WERI-Rb-1 (cell line): ENCODE measurements at regions not wholly inside any gene's neighbourhood (a gene's known extent, or its start where the extent isn't known, plus 50 kb on each side); places are given as distances from the start of the nearest gene placed in this dataset.

Source experiments
- DNase-seq: peaks from one replicate; pipeline ENCODE4 v3.0.0-alpha.2; 2020
- H3K27ac ChIP-seq: fragments of 250-450 bp; sonication (Bioruptor Pico); 2 replicates; pipeline ENCODE4 v1.5.1; 2020; ENCODE audit warnings: mild to moderate bottlenecking, moderate library complexity
- H3K27me3 ChIP-seq: fragments of 250-450 bp; sonication (Bioruptor Pico); 2 replicates; pipeline ENCODE4 v1.5.1; 2021; ENCODE audit warnings: mild to moderate bottlenecking, low read depth, moderate library complexity; ENCODE audit not compliant: insufficient read depth, severe bottlenecking
- H3K36me3 ChIP-seq: fragments of 250-450 bp; sonication (Bioruptor Pico); 2 replicates; pipeline ENCODE4 v1.5.1; 2020; ENCODE audit warnings: mild to moderate bottlenecking, moderate library complexity
- H3K4me3 ChIP-seq: 2 replicates; pipeline ENCODE4 v1.5.1; 2011; ENCODE audit warnings: low read depth, mild to moderate bottlenecking, control low read depth, low read length
- H3K9me3 ChIP-seq: fragments of 250-450 bp; sonication (Bioruptor Pico); 2 replicates; pipeline ENCODE4 v1.5.1; 2021; ENCODE audit warnings: mild to moderate bottlenecking, moderate library complexity; ENCODE audit not compliant: severe bottlenecking
- TF ChIP-seq, protein P1 (sequence below): IDR thresholded peaks from 2 replicates; pipeline ENCODE4 v1.5.1; 2011; ENCODE audit warnings: low read depth, mild to moderate bottlenecking, control low read depth, inconsistent platforms, low read length

DNA sequence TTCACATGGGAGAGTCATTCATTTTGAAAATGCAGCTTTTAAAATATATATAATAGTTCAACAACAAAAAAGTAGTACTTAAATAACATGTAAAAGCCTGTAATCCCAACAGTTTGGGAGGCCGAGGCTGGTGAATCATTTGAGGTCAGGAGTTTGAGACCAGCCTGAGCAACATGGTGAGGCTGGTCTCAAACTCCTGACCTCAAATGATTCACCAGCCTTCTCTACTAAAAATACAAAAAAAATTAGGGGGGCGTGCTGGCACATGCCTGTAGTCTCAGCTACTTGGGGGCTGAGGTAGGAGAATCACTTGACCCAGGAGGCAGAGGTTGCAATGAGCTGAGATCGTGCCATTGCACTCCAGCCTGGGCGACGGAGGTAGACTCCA is 256.3 kb upstream of the RGS6 start:
- Histone ChIP-seq H3K27ac (no peak overlapping the region), H3K9me3 (peaks cover 4% of the 10 kb centered on the region), H3K27me3 (no peaks in the 10 kb centered on the region), H3K36me3 (peaks cover 15% of the 10 kb centered on the region), H3K4me3 (no peak overlapping the region)
- TF ChIP-seq, protein P1, sequence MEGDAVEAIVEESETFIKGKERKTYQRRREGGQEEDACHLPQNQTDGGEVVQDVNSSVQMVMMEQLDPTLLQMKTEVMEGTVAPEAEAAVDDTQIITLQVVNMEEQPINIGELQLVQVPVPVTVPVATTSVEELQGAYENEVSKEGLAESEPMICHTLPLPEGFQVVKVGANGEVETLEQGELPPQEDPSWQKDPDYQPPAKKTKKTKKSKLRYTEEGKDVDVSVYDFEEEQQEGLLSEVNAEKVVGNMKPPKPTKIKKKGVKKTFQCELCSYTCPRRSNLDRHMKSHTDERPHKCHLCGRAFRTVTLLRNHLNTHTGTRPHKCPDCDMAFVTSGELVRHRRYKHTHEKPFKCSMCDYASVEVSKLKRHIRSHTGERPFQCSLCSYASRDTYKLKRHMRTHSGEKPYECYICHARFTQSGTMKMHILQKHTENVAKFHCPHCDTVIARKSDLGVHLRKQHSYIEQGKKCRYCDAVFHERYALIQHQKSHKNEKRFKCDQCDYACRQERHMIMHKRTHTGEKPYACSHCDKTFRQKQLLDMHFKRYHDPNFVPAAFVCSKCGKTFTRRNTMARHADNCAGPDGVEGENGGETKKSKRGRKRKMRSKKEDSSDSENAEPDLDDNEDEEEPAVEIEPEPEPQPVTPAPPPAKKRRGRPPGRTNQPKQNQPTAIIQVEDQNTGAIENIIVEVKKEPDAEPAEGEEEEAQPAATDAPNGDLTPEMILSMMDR: no peak
- no peak for DNase-seq

DNA sequence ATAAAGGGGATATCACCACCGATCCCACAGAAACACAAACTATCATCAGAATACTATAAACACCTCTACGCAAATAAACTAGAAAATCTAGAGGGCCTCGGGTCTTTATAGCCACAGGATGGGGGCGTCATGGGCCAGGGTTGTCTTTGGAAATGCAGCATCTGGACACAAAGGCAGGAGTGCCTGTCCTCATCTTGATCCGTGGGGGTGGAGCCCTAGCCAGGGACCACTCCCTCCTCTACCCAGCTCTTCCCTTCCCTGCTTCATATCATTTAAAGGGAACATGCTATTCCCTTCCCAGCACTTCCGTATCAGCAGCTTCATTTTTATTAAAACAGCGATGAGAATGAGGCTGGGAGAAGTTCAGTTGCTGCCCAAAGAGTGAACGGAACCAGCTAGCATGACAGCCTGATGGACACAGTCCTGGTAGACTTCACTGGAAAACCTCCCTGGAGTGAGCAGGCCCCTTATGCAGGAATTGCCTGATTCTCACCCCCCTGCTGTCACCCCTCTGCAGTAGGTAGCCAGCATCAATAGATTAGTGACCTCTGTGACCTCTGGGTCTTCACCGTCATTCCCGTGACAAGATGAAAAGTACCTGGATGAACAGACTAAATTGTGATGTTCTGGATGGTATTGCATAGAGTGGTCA is 251.4 kb upstream of the RGS6 start:
- Histone ChIP-seq H3K27ac (no peak overlapping the region), H3K4me3 (no peak overlapping the region), H3K9me3 (peaks cover 4% of the 10 kb centered on the region), H3K36me3 (no peaks in the 10 kb centered on the region; the same call in none of the 2 replicates), H3K27me3 (no peaks in the 10 kb centered on the region)
- TF ChIP-seq, protein P1: no peak
- no peak for DNase-seq

DNA sequence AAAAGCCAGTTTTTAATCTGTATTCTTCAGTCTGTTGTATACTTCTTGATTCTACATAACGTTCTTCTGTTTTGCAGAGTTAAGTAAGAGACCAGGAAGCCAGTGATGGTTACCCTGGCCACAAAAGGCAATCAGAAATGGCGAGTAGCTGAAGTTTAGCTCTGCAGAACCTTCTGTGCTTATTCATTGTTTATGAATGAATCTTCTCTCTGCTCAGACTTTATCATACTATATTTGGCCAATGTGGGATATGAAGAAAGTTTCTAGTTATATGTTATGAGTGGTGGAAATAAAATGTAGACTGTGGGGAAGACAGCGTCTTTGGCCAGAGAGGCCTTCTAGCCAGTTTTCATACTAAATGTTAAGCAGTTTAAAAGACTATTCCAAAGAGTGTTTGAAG is 249.9 kb upstream of the RGS6 start:
- H3K9me3 ChIP-seq: peaks cover 4% of the 10 kb centered on the region
- H3K36me3 ChIP-seq: no peaks in the 10 kb centered on the region; the same call in none of the 2 replicates
- no peaks in the 10 kb centered on the region for H3K27me3 ChIP-seq
- H3K4me3 ChIP-seq: no peak overlapping the region
- no peak overlapping the region for H3K27ac ChIP-seq
- TF ChIP-seq, protein P1: no peak
- no peak for DNase-seq

- Histone ChIP-seq H3K4me3 (no peak overlapping the region), H3K27me3 (no peaks in the 10 kb centered on the region), H3K9me3 (no peaks in the 10 kb centered on the region), H3K27ac (no peak overlapping the region), H3K36me3 (no peaks in the 10 kb centered on the region; the same call in none of the 2 replicates)
- TF ChIP-seq, protein P1: no peak
- no peak for DNase-seq
These were observed 247.9 kb upstream of the RGS6 start for GRCh38 chr14:71684323-71684722.

DNA sequence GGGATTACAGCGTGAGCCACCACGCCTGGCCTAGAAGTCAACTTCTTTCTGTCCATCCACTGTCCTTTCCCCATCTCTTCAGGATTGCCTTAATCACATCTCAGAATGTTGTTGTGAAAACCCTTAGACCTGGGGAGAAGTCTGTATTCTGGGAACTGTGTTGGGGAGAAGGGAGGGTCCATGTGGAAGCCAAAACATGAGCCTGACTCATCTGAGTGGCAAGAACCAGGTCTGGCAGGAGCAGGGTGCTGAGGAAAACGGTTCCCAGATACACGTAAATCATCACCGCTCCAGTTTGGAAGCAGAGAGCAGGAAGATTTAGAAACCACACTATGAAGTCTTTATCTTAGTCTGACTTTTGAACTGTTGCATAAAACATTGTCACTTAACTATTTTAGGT is 245.6 kb upstream of the RGS6 start:
- Histone ChIP-seq H3K36me3 (no peaks in the 10 kb centered on the region; the same call in none of the 2 replicates), H3K9me3 (no peaks in the 10 kb centered on the region), H3K27ac (no peak overlapping the region), H3K27me3 (no peaks in the 10 kb centered on the region), H3K4me3 (no peak overlapping the region)
- no peak for DNase-seq
- TF ChIP-seq, protein P1: no peak
